Type B pancreatic cell (in vitro differentiated cells): ENCODE measurements at regions not wholly inside any gene's neighbourhood (a gene's known extent, or its start where the extent isn't known, plus 50 kb on each side); places are given as distances from the start of the nearest gene placed in this dataset.

Experiments
- DNase-seq: peaks from one replicate; pipeline ENCODE4 v3.0.0; 2021; ENCODE audit warnings: mixed read lengths; ENCODE audit not compliant: unreplicated experiment; ENCODE audit errors: extremely low spot score
- H3K27ac Mint-ChIP-seq: 2 replicates; pipeline ENCODE4 v1.8.0; 2021; ENCODE audit warnings: mild to moderate bottlenecking, mixed read lengths
- H3K27me3 Mint-ChIP-seq: 2 replicates; pipeline ENCODE4 v1.8.0; 2021; ENCODE audit warnings: mixed read lengths
- H3K36me3 Mint-ChIP-seq: 2 replicates; pipeline ENCODE4 v1.8.0; 2021; ENCODE audit warnings: mixed read lengths
- H3K4me1 Mint-ChIP-seq: one replicate; pipeline ENCODE4 v1.8.0; 2021; ENCODE audit warnings: mixed read lengths; ENCODE audit not compliant: unreplicated experiment
- H3K4me3 Mint-ChIP-seq: 2 replicates; pipeline ENCODE4 v1.8.0; 2021; ENCODE audit warnings: mild to moderate bottlenecking, mixed read lengths
- H3K9me3 Mint-ChIP-seq: 2 replicates; pipeline ENCODE4 v1.8.0; 2021; ENCODE audit warnings: mixed read lengths
- TF ChIP-seq, protein P1 (sequence below): fragments of 200-600 bp; sonication (generic); conservative IDR thresholded peaks from 2 replicates; pipeline ENCODE4 v1.5.0; 2021; ENCODE audit warnings: antibody characterized with exemption, mild to moderate bottlenecking

DNA sequence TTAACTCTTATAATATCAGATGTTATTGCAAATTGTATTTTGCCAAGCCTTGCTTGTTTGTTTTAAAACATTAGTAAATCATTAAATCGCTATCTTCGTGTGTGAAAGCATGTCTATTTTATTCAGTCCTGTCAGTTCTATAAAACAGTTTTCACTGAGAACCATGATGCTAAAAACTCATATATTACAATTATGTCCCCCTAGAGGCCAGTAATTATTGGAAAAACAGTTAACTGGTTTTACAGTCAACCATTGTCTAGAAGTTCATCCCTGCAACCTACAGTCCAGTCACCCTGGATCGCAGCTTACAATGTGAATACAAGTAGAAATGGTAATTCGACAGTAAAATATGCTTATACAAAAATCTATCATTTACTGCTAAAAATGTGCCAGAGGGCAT lies 311.5 kb upstream of the ROBO2 start:
- no peaks in the 10 kb centered on the region for H3K9me3 Mint-ChIP-seq
- no peak overlapping the region for H3K4me3 Mint-ChIP-seq
- no peaks in the 10 kb centered on the region for H3K27me3 Mint-ChIP-seq
- H3K36me3 Mint-ChIP-seq = no peaks in the 10 kb centered on the region
- TF ChIP-seq, protein P1, sequence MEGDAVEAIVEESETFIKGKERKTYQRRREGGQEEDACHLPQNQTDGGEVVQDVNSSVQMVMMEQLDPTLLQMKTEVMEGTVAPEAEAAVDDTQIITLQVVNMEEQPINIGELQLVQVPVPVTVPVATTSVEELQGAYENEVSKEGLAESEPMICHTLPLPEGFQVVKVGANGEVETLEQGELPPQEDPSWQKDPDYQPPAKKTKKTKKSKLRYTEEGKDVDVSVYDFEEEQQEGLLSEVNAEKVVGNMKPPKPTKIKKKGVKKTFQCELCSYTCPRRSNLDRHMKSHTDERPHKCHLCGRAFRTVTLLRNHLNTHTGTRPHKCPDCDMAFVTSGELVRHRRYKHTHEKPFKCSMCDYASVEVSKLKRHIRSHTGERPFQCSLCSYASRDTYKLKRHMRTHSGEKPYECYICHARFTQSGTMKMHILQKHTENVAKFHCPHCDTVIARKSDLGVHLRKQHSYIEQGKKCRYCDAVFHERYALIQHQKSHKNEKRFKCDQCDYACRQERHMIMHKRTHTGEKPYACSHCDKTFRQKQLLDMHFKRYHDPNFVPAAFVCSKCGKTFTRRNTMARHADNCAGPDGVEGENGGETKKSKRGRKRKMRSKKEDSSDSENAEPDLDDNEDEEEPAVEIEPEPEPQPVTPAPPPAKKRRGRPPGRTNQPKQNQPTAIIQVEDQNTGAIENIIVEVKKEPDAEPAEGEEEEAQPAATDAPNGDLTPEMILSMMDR = peak; percentile 42
- H3K4me1 Mint-ChIP-seq = no peaks in the 10 kb centered on the region
- no peak for DNase-seq
- no peak overlapping the region for H3K27ac Mint-ChIP-seq

DNA sequence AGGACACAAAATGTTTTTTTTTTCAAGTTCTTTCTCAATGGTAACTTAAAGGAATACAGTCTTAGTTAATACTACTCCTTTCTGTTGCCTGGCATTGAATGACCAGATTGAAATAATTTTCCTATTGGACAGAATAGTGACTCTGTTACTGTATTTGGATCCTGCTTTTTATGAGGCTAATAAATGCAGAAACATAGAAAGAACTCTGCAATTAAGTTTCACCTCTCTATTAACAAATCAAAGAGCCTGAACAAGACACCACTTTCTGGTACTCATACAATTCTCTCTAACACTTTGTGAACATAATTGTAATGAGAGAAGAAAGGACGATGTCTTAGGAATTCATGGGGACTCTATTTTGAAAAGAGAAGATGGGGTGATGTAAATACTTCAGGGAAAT lies 308.4 kb upstream of the ROBO2 start:
- TF ChIP-seq, protein P1 = no peak
- no peaks in the 10 kb centered on the region for H3K4me1 Mint-ChIP-seq
- no peaks in the 10 kb centered on the region for H3K27me3 Mint-ChIP-seq
- no peak overlapping the region for H3K27ac Mint-ChIP-seq
- H3K9me3 Mint-ChIP-seq = no peaks in the 10 kb centered on the region
- H3K4me3 Mint-ChIP-seq = no peak overlapping the region
- H3K36me3 Mint-ChIP-seq = no peaks in the 10 kb centered on the region
- DNase-seq = no peak

DNA sequence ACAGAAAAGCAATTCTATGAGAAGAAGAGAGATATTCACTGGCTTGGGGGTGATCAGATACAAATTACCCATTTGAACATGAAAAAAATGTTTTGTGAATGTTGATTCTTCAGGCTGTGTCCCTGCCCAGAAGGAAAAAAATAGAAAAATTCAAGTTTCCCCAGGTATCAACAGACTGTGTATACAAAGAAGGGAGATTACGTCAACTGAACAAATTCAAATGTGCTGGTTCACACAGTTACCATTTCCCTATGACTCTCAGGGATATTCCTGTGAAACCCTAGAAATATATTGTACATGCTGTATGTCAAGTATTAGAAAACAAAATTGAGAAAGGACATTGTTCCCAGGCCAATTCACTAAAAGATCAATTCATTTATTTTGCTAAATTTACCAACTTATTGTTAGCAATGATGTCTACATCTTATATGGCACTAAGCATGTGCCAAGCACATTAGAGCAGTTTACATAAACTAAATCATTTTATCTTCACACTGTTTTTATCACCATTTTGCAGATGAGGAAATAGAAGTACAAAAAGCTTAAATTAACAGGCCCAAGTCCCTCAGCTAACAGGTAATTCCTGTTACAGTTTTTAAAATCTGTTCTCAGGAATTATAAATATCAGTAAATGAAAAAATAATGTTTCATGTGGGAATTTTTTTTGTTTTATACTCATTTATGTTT lies 306.7 kb upstream of the ROBO2 start:
- no peak overlapping the region for H3K27ac Mint-ChIP-seq
- H3K4me1 Mint-ChIP-seq = no peaks in the 10 kb centered on the region
- H3K9me3 Mint-ChIP-seq = no peaks in the 10 kb centered on the region
- no peak overlapping the region for H3K4me3 Mint-ChIP-seq
- no peaks in the 10 kb centered on the region for H3K36me3 Mint-ChIP-seq
- TF ChIP-seq, protein P1 = no peak
- H3K27me3 Mint-ChIP-seq = no peaks in the 10 kb centered on the region
- DNase-seq = no peak

DNA sequence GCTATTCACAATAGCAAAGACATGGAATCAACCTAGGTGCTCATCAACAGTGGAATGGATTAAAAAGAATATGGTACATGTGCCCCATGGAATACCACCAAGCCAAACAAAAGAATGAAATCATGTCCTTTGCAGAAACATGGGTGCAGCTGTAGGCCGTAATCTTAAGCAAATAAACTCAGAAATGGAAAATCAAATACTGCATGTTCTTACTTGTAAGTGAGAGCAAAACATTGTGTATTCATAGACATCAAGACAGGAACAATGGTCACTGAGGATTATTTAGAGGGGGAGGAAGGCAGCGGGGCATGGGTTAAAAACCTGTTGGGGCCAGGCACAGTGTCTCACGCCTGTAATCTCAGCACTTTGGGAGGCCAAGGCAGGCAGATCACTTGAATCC lies 304.7 kb upstream of the ROBO2 start:
- Mint-ChIP-seq H3K4me1 (no peaks in the 10 kb centered on the region), H3K27ac (no peak overlapping the region), H3K27me3 (no peaks in the 10 kb centered on the region), H3K36me3 (no peaks in the 10 kb centered on the region), H3K9me3 (no peaks in the 10 kb centered on the region), H3K4me3 (no peak overlapping the region)
- TF ChIP-seq, protein P1 = no peak
- DNase-seq = no peak

DNA sequence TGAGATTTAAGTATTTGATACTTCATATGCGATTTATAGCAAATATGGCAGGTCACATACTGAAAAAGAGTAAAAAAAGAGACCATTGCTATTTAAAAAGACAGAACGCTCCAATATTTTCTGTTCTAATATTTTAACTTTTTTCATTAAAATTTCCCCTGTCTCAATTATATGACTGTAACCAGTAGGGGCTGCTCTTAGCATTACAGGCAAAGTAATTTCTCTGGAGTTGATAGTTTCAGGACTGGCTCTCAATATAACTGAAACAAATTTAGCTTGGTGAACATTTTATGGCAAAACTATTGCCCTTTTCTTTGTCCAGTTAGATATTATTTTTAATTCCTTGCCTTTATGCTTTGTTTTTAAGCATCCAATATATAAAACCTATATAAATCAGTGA lies 286.3 kb upstream of the ROBO2 start:
- no peaks in the 10 kb centered on the region for H3K36me3 Mint-ChIP-seq
- no peak overlapping the region for H3K4me3 Mint-ChIP-seq
- no peak for DNase-seq
- no peak overlapping the region for H3K27ac Mint-ChIP-seq
- H3K4me1 Mint-ChIP-seq = no peaks in the 10 kb centered on the region
- TF ChIP-seq, protein P1 = peak; percentile 67
- H3K9me3 Mint-ChIP-seq = no peaks in the 10 kb centered on the region
- H3K27me3 Mint-ChIP-seq = no peaks in the 10 kb centered on the region

DNA sequence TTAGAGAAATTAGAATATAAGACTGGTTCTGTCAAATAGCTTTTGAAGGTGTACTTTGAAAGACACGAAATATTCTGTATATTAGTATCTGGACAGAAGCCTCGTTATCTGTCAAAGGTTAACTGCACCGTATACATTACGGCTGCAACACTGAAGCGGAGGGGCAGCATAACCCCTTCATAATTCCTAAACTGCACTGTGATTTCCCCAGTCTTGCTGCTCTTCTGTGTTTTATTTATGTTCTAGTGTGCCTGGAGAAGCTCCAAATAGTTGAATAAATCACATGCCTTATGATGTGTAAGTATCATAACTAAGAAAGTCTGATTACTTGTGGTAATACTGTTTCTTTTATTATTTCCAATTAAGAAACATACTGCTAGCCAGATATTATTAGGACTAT lies 285.7 kb upstream of the ROBO2 start:
- Mint-ChIP-seq H3K9me3 (no peaks in the 10 kb centered on the region), H3K27me3 (no peaks in the 10 kb centered on the region), H3K27ac (no peak overlapping the region), H3K4me1 (no peaks in the 10 kb centered on the region), H3K36me3 (no peaks in the 10 kb centered on the region), H3K4me3 (no peak overlapping the region)
- DNase-seq = no peak
- TF ChIP-seq, protein P1 = no peak
